ENCODE measurements at regions not wholly inside any gene's neighbourhood (a gene's known extent, or its start where the extent isn't known, plus 50 kb on each side); places are given as distances from the start of the nearest gene placed in this dataset.
"Not testable (repeated sequence)": the region's sequence is repeated elsewhere in the genome, so short reads cannot be mapped to it uniquely, and the experiment has no call there.

DNA sequence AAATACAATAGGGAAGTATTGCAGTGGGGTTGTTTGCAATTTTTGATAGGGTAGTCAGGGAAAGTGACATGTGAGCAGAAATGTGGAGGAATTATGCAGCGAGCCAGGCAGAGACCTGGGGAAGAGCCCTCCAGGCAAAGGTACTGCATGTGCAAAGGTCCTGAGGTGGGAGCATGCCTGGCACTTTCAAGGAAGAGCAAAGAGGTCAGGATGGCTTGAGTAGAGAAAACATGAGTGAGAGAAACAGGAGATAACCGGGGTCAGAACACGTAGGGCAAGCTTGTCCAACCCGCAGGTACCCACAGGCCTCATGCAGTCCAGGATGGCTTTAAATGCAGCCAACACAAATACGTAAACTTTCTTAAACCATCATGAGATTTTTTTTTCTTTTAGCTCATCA lies 71.0 kb downstream of the COQ2 start:
- no peak for DNase-seq

DNA sequence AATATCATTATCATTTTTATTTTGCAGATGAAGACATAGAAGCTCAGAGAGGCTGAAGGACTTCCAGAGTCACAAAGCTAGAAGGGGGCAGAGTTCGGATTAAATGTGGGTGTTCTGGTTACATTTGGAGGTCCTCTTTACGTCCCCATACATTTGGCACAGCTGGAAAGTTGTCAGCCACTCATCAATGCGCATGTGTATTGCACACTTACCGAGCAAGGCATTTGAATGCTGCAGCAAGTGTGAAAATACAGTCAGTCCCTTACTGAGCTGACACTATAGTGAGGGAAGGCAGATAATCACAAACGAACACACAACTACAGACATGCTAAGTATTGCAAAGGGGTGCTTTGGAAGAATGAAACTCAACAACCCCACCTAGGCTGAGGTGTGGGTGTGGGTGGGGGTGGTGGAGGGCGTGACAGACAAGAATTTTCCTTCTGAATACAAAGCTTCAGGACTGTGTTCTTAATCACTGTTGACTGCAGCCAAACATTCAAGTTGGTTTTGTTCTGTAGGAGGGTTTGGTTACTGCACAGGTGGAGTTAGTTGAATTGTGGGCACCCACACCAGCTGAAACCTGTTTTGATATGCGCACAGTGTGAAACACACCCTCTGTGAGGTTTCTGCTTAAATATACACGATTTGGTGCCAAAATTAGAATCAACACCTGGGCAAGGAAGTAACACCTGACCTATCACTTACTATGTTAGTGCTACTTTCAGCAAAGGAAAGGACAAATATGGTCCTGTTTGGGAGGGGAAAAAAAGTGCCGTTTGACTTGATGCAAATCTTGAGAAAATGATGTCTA lies 72.4 kb downstream of the COQ2 start:
- DNase-seq, result peak; percentile 20 to 21

DNA sequence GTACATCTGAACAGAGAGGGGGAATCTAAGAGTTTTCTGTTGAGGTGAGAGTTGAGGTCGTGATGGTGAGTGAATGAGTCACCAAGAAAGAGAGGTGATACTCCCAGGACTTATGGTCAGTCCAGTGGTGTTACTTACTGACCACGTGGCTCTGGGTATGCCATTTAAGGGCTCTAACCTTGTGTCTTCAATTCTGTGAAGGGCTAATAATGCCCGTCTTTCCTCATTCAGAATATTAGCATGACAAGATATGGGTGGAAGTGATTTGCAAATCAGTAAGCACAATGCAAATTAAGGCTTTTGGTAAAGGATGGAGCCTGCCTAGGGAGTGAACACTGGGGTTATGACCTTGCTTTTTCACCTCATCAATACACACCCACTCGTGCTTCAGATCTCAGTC lies 75.2 kb downstream of the COQ2 start:
- no peak for DNase-seq

DNA sequence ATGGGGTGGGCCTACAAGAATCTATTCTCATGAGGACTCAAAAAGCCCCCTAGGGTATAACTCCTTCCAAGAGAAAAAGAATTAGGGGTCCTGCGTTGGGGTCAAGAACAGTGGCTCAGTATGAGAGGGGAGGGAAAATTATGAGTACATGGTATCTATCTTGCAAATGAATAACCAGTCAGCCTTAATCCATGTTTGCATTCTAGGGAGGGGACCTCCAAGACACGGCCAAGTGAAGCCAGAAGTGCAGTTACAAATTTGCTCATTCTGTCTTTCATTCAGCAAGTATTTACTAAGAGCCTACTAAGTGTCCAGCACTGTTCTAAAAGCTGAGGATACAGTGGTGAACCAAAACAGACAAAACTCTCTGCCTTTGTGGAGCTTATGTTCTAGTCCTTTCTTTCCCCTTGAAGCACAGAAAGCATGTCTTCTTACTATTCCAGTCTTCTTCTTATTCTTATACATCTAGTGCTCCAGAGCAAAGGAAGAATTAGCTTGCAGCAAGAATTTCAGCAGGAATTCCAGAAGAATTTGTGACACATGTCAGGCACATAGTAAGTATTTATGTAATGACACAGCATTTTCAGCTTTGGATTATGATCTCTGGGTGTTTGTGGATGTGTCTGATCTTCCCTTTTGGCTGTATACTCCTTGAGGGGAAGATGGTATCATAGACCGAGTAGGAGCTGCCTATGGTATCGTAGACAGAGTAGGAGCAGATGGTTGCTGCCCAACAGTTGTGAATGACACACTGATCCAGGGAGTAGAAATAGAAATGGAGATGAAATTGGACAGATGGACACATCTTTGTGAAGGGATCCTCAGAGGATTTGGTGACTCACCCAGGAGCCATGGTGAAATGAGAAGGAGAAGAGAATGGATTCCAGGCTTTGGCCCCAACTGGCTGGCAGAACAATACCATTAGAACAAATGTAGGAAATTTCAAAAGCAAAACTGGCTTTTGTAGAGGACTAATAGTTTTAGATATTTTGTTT lies 75.9 kb downstream of the COQ2 start:
- DNase-seq, result no peak

DNA sequence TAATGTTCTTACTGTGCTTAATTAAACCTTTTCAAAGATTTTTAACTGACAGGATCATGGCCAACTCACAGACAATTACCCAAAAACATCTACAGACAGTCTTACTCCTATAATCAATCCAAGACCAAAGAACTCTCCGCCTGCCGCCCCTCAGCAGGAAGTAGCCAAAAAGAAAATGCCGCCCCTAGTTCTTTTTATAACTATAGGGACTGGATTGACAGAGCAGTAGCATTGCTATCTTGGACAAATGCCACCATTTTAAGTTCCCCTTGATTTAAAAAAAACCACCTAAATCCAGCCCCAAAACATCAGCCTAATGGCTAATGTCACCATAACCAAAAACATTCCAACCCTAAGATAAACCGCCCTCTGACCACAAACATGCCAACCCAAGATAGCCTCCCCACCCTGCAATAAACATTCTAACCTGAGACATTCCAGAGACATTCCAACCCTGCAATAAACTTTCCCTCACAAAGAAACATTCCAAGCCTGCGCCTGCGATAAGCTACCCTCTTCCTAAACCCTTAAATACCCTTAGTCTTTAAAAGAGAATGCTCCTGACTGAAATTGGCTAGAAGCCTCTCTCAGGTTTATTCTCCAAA lies 77.0 kb downstream of the COQ2 start:
- DNase-seq, result no peak

DNA sequence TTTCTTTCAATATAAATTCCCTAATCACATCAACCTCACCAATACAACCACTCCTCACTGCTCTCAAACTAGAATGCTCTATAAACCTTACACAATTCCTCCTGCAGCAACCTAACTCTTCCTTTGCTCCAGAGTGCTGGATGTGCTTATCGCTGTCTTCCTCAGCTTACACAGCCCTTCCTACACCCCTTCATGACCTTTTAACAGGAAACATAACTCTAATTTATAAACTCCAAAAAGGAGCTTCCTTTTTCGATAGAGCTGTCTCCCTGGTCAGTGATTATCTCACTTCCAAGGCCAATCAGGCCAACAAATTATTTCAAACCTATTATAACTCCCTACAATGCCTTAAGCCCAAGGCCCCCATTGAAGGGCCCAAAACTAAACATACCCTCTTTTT lies 78.8 kb downstream of the COQ2 start:
- DNase-seq, result no peak

DNA sequence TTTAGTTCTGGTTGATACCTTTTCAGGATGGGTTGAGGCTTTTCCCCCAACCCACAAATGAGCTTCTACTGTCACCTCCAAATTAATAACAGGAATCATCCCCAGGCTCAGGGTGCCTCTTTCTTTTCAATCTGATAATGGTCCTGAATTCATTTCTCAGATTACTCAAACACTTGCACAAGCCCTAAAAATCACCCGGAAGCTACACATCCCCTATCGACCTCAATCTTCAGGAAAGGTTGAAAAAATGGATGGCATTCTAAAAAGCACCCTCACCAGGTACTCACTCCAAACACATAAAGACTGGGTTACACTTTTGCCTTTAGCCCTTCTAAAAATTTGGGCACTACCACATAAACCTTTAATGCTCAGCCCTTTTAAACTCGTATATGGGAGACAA lies 79.9 kb downstream of the COQ2 start:
- no peak for DNase-seq

DNA sequence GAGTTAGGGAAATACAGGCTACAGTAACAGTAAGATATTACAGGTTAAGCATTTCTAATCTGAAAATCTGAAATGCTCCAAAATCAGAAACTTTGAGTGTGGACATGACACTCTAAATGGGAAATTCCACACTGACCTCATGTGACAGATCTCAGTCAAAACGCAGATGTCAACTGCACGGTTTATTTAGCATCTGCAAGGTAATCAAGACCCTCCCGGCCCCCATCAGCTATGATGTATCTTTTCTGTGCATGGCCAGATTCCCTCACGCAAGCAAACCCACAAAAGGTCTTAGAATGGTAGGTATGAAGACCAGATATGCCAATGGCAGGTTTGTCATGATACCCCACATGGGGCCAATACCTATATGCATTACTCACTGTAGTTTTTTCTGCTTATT lies 82.8 kb downstream of the COQ2 start:
- no peak for DNase-seq

DNA sequence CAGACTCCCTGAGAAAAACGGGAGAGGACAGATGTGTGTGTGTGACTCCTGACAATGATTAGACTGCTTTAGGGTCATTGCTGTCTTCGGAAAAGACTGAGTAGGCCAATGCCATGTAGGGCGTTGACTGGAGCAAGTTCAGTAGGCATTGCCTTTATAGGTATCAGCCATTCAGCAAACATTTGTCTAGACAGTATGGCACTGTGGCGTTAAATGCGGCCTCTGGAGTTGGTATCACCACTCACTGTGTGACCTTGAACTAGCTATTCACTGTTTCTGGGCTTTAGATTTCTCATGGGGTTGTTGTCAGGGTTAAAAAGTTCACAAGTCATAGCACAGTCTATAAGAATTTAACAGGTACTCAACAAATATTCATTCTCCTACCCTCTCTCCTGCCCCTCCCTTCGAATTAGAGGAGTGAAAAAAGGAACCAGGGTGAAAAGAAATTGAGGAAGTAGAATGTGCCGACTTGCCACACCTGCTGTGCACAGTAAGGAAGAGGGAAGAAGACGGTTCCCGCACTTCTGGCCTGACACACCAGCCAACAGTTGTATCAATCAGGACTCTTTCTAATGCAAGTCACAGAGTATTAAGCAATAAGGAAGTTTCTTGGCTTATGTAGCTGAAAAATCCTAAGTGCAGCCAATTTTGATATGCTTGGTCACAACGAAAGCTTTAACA lies 83.2 kb upstream of the PLAC8 start:
- no peak for DNase-seq

DNA sequence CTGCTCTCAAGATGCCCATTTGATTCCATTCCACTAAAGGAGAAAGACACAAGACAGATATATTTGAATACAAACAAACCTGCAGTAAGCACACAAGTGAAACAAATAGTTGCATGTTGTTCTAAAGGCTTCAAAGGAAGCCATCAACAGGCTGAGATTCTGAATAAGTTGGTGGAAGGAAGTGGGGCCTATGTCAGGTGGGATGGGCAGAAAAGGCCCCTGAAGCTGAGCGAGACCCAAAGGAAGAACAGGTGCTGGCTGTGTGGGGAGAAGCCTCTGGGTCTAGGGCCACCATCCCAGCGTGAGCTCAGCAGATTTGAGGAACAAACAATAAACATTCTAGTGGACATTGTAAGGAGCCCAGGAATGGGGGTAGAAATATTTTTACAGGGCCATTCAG lies 82.4 kb upstream of the PLAC8 start:
- no peak for DNase-seq

DNA sequence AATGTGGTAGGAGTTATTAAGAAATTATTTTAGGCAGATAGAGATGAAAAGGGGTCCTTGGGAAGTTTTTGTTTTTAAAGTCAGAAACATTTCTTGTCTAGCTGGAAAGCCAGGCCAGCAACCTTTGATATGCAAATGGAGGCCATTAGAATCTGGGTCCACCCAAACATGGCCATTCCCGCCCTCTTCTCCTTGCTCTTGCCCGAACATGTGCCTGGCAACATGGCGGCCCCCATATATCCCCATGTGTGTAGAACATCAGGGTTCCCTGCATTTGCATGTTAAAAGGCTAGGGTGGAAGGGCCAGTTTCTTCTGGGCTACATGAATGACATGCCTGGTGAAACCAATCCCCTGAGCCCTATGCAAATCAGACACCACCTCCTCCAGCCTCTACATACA lies 80.7 kb upstream of the PLAC8 start:
- DNase-seq, result no peak

DNA sequence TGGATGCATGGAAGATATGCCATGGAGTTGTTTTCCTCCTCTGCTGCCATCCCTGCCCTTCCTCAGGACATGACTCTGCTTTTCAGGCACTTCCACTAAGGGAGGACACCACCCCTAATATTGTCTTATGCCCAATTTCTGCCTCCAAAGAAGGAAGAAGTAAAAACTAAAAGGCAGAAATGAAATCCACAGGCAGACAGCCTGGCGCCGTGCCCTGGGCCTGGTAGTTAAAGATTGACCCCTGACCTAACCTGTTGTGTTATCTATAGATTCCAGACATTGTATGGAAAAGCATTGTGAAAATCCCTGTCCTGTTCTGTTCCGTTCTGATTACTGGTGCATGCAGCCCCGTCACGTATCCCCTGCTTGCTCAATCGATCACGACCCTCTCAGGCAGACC lies 80.1 kb upstream of the PLAC8 start:
- DNase-seq, result not testable (repeated sequence)

DNA sequence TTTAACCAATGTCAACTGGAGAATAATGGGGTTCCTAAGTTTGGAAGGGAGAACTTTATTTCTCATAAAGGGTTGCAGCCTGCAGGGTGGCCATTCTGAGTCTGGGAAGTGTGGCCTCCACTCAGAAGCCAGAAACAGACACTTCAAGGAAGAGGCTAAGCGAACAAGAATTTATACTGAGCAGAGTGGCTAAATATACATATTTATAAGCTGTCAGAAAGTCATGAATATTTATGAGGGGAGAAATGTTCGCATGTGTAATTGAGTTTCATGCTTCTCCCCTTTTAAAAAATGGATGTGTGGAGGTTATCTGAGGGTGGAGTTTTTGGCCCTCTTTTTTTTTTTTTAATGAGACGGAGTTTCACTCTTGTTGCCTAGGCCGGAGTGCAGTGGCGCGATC lies 78.1 kb upstream of the PLAC8 start:
- DNase-seq, result no peak

DNA sequence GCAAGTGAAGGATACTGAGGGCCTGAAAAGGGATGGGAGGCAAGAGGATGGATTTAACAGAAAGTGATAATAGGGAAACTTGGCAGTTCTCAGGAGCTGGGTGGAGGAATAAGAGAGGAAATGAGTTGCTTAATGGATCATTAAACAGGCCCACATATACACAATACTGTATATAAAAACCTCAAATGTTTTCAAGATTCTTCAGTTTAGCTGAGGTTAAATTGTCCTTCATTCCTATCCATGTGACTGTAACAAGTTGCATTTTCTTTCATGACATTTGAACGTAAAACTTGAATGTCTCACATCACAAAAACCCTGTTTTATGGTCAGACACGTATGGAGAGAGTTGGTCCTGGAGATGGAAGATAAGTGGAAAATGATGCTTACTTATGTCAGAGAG lies 76.5 kb upstream of the PLAC8 start:
- DNase-seq, result no peak

DNA sequence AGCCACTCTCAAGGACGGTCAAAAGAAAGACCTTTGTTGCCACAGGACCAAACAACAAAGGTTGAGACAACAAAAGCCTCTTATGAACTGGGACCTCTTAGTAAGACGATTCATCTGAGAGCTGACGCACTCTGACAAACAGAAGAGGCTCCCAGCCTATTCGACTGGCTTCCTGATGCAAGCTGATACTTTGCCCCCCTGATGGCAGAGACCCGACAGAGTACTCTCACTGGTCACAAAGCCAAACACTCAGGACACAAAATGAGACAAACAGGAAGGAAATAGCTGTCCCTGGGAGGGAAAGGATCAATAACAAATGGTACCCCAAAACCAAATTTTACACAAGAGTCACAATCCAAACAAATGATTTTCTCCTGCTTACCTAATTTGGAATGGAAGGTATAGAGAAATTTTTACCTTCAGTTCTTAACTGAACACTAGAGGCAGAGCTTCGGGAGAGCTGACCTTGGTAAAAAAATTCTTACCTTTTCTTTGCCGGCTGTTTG lies 75.2 kb upstream of the PLAC8 start:
- DNase-seq, result no peak

DNA sequence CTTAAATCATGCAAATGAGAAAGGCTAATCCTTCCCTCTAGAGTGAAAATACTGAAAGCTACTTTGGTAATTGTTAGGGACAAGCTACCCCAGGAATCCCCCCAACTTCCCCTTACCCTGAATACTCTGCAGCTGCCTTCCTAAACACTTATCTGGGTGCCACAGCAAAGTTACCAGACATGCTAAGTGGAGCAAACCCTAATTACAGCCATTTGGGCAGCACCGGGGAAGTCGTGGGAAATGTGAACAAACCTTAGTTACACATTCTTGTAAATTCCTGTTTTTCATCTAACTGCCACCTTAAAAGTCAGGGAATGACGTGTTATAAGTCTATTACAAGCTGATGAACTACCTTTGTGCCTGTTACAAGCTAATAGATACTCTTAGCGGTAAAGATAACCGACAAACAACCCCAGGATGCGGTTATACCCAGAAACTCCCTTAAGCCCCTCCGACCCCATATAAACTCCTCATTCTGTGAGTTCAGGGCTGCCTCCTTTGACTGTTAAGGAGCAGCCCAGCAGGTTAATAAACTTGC lies 66.0 kb upstream of the PLAC8 start:
- DNase-seq, result no peak

DNA sequence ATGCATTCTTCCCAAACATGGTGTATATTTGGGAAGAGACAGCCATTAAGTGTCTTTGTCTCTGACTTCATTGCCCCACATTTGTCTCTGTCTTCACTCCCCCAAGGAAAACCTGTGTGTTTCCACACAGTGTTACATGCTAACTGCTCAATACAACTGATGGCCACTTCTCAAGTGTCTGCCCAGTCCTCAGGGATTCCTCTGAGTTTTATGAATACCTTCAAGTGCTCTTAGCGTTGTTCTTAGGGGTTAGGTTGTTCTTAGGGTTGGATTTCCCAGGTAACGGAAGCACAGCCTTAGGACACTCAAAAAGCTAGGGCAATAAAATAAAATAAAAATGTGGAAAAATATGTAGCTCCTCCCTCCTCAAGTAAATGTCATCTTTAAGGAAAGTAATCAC lies 64.7 kb upstream of the PLAC8 start:
- DNase-seq, result no peak

DNA sequence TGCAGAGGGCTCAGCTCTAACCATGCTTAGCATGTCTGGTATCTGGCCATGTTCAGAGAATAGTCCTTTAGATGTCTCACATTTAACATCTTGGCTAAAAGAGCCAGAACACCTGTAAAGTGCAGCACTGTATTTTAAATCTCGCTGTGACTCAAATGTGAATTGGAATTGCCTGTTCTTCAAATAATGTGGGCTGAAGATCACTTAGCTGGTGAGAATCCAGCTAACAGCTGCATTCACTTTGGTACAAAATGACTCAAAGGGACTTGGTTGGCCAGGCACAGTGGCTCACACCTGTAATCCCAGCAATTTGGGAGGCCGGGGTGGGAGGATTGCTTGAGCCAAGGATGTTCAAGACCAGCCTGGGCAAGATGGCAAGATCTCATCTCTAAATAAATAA lies 63.5 kb upstream of the PLAC8 start:
- DNase-seq, result no peak

DNA sequence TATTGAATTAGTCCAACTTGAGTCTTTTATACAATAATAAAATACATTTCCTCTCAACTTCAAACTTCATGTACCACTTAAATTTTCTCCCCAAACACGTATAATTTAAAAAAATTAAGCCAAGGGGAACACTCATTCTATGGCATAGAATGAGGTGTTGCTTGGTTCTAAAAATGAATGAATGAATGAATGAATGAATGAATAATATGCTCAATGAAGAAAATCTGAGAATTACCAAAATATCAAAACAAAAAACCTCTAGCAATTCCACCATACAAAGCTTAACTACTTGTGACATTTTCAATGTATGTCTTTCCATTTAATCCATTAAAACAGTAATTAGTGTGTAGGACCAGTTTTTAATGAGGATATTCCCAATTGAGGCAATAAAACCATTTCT lies 62.7 kb upstream of the PLAC8 start:
- no peak for DNase-seq

DNA sequence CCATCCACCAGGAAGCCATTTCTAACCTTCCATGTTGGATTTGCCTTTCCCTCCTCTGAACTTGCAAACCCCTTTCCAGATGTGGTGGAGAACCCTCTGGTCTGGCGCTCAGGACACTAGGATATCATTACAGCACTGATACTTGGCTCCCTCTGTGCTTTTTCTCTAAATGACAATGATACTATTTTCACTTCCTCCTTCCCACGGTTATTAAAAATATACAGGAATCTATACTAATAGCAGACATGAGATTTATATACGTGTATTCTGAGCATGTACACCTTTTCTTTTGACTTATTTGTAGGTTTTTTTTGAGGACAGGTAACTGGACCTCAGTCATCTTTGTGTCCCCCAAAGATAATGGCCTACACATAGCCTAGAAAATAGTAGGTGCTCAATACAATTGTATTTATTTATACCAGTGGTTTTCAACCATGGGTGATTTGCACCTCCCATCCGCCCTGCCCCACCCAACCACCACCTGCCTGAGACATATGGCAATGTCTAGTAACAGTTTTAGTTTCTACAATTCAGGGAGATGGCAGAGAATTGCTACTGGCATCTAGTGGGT lies 60.4 kb upstream of the PLAC8 start:
- no peak for DNase-seq

DNA sequence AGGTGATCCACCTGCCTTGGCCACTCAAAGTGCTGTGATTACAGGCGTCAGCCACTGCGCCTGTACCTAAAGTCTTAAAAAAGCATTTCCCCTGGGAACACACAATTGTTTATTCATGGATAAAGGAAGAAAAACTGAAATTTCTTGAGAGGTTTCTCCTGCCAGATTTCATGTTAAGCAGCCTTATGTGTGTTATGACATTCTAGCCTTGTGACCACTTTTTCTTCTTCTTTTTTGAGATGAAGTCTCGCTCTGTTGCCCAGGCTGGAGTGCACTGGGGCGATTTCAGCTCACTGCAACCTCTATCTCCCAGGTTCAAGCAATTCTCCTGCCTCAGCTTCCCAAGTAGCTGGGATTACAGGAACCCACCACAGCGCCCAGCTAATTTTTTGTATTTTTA lies 57.8 kb upstream of the PLAC8 start:
- DNase-seq, result no peak

All from right lung (tissue), 2 donors.